ENCODE measurements at regions not wholly inside any gene's neighbourhood (a gene's known extent, or its start where the extent isn't known, plus 50 kb on each side); places are given as distances from the start of the nearest gene placed in this dataset.

DNA sequence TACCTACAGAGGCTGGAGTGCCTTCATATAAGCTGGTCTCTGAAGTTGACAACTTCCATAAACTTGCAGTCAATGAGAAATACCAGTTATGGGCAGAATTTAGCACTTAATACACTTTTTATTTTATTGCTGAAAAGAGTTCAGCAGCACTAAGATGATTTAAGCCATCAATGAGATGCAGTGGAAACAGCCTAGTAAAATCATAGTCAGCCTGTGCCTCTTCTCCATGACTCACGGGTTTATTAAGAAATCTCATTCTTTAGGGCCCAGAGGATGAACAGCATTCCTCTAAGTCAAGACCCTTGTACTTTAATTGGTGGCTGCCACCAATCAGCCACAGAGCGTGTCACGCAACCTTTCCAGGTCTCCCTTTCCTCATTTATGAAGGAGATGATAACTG is 1357.9 kb upstream of the CELF4 start:
- no peak for FAIRE-seq

DNA sequence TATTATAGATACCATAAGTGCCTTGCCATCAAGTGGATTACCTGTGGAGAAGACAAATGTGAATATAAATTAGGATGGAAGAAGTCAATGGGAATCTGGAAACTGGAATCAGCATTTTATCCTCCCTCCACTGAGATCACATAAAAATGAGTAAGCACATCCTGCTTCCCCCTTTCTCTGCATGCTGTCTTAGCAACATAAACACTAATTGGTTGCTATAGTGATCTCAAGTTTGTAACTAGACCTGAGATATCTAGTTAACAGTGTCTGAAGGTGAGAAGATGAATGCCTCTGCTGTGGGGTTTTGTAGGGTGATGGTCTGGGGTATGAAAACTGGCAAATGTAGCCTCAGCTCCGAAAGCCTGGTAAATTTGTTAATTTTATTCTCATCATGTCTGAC is 1357.5 kb upstream of the CELF4 start:
- no peak for FAIRE-seq

DNA sequence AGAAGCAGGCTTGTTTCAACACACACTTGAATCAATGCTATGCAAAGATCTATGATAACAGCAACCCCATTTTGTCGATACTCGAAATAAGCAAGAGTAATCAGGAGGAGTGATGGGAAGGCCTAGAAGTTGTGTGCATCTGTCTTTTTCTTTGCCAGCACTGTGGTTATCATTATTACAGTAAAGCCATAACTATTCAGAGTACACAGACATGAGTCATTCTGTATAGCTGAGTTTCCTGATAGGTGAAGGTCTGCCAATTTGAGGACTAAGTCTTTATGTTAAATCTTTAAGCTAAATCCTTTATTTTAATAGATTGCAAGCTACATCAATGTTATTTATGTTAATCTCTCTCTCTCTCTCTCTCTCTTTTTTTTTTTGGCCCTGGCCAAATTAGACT is 1344.4 kb upstream of the CELF4 start:
- FAIRE-seq, result no peak

DNA sequence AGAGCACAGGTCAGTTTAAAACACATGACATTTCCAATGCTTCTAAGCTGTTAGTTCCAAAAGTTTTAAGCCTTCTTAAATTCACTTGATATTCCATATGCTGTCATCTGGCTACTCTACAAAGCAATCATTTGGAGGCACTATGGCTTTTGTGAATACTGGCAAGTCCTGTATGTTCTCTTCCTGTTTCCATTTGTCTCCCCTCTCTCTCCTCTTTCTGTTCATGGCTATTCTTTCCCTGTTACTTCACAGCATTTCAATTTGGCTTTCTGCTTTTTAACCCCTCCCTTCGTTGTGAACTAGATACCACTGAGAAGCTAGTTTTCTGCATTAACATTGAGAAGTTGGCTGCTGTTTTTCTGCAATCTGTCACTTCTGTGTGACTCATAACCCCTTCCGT is 1337.2 kb upstream of the CELF4 start:
- no peak for FAIRE-seq

DNA sequence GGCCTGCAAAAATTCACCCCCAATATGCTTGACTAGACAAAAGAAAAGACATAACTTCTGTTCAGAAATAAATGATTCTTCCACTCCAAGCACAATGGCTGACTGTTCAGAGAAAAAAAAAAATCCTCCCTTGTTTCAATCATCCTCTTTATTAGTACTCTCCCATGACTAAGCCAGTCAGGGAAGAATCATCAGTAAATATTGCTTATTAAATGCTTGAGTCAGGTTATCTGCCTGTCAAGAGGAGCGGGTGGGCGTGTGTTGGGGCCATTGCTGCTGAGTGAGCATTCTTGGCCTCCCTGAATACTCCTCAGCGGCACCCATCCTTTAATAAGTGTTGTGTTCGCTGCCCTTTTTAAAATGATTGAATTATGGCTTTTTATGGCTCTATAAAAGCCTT is 1334.8 kb upstream of the CELF4 start:
- no peak for FAIRE-seq

DNA sequence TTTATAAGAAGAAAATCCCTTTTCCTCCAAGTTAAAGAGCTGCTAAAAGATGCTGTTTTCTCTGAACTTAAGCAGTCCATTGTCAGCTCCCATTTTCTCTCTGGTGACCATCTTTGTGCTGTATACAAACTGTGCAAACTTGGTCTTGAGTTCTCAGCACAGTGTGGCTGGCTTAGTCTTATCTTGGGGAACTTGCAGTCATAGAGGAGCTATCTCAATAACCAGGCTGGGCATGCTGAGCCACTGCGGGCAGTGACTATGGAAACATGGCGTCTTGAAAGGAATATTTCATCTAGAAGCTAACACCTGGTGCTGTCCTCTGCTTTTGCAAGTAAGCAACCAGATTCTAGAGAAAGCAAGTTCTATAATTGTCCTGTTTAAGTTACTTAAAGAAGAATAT is 1334.4 kb upstream of the CELF4 start:
- FAIRE-seq, result no peak

DNA sequence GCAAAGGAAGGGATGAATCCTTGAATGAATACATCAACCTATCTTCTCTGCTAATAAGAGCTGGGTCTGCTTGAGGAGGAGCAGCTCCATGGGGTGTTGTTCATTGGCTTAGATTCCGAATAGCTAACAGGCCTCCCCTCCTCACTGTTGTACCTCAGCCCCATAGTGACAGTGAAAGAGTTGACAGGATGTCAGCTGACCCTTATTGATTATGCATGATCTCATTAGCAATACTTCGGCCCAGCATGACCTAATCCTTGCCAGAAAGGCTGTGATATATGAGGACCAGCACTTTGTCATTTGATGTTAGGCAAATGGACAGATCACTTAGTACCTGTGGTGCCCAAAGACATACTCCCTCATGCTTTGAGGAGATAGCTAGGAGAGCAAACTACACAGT is 1333.7 kb upstream of the CELF4 start:
- FAIRE-seq, result no peak

DNA sequence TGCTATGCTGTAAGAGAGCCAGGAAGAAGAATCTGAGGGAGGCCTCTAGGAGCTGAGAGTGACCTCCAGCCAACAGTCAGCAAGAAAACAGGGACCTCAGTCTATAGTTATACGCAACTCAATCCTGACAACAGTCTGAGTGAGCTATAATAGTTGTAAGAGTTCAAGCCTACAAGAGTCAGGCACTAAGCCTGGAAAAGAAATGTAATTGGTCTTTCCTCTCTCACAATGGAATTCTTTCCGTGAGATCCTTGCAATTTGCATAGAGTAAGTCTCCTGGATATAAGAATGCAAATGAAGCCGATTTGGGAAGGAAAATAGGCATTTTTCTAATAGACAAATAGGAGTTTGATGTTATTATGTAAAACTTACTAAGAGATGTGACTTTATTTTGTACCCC is 1332.6 kb upstream of the CELF4 start:
- no peak for FAIRE-seq

DNA sequence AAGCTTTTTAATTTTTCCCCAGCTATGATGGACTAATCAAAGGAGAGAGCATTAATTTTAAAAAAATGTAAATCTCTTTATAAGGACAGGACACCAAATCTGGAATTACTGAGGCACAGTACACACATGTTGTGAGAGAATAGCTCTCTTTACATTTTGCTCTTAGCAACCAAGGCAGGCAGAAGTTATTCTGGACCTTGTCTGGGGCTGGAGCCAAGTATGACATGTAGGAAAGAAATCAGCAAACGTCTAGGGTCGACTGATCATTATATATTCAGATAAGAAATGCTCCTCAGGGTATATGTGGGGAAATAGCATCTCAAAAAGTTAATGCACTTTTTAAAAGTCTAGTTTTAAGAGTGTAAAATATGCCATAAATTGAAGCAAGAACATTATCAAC is 1330.0 kb upstream of the CELF4 start:
- FAIRE-seq, result no peak

DNA sequence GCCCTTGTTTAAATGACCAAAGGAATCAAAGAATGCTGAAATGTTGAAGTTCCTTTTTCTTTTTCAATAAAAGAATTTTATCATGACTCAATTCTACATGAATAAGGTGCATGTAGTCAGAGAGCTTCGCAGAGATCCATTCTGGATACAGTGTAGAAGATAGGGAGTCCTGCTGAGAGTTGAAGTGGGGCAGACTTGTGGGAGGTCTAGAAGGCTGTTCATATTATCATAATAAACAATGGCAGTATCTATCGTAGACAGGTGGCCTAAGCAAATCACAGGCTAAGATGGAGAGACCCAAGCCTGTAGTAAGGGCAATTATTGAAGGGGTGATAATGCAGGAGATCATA is 1322.0 kb upstream of the CELF4 start:
- no peak for FAIRE-seq

DNA sequence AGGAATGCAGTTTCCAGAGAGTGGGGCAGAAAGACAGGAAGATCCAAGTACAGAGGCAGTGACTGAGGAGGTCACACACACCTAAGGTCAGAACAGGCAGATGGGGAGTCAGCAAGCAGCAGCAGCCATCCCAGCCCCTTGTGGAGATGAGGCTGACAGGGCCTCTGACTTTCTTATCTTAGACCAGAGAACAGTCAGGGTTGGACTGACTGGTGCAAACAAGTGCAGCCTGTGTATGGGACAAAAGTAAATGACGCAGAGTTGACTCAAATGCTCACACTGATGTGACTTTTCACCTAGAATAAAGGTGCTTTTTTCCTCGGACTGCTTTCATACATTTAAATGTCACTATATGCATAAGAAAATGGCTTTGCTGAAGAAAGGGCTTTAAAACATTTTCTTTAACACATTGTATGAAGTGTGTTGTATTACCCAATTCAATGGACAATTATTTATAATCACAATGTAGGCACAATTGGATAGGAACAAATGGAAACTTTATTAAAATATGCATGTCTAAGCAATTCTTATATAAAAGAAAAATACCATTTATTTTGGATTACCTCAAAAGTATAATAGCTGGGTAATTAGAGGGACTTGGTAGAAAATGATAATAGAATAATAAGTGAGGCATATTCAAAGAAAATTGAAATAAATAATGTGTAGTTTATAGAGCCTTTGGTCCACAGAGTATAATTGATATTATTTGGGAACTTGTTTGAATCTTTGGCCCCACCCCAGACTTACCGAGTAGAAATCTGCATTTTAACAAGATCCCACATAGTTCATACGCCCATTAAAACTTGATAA is 1321.5 kb upstream of the CELF4 start:
- FAIRE-seq, result no peak

DNA sequence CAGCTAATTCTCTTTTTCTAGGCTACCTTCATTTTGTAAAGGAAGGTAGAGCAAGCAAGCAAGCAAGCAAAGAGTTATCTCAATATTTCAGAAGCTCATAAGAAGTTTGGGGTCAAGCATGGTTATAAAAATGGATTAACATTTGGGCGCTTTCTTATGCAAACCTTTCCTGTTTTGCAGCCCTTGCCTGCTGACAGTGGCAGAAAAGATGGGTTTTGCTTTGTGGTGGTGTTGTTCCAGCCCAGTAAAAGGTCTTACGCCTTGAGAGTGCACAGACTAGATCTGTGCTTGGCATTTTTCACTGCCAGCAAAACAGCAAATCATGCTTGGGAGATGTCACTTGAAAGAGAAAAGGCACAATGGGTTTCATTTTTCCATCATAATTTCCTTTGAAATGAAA is 1320.6 kb upstream of the CELF4 start:
- FAIRE-seq, result no peak

DNA sequence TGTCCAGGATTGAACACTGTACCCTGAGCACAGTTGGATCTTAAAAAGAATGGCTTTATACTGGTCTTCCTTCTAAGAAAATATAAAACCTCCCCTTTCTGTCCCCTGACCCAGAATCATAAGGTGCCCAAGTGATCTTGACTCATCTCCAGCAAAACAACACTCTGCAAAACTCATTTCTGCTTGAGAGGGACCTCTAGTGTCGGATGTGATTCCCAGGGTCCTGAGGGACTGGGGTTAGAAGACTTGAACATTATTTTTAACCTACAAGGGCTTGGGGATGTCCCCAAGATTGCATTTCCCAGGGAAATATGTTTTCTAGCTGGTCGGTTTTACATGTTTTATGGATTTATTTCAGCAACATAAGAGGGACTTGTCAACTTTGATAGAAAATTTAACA is 1318.5 kb upstream of the CELF4 start:
- no peak for FAIRE-seq

DNA sequence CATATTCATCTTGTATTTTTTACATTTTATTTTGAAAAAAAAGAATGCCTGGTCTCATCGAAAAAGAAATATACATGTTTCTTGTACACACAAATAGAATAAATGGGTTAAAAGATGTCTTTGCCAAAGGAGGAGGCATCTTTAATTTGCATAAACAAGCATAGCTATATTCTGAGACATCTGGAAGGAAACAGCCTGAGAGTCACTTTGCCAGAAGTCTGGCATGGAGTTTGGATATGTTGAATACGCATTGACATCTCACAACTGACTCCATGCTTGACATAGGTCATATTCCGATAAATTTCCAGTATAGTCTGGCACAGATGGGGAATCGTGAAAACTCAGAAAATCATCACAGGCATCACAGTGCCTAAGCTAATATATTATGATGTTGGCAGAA is 1317.5 kb upstream of the CELF4 start:
- no peak for FAIRE-seq

DNA sequence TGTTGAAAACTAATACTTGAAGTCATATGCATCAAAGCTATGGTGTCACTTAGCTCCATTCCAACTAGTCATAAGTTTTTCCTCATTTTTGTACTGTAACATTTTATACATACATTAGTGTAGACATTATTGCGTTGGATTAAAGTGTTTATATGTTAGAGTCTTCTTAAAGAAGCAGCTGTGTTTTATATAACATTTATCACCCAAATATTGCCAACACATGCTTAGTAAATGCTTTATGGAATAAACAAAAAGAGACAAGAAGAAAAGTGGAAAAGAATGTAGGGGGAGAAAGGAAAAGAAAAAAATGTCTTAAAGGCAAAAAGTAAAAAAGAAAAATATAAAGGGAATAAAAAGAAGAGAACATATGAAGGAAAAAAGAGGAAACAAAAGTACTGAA is 1314.3 kb upstream of the CELF4 start:
- no peak for FAIRE-seq

DNA sequence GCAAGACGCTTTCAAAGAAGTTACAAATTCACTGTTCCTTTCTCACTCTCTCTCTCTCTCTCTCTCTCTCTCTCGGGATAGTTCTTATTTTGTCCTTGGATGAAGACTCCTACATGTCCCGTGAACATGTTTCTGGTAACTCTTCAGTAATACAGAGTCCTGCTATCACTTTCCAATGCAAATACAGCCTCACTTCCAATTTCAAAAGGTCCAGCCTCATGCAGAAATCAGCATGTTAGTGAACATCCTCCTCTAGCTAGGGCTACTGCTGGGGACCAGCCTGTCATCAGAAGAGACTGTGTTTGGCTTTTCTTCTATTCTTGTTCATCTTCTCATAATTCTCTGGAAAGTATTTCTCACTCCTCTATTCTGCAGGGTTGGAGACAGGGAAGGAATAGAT is 1306.7 kb upstream of the CELF4 start:
- FAIRE-seq, result no peak

DNA sequence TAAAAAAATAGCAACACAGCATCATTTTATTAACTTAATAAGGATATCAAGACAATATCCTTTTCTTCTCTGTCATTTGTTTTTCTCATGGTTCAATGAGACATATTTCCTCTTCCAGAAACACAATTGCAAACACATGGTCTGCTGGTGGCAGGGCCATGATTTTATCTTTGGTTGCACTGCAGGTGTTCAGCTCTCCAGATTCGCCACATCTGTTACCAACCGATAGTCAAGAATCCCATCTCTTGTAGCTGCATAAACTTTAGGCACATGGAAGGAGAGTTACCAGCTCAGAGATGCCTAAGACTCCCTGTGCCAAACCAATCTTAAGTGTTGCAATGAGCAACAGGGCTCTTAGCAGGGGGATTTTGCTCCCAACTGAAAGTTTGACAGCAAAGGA is 1303.2 kb upstream of the CELF4 start:
- FAIRE-seq, result no peak

DNA sequence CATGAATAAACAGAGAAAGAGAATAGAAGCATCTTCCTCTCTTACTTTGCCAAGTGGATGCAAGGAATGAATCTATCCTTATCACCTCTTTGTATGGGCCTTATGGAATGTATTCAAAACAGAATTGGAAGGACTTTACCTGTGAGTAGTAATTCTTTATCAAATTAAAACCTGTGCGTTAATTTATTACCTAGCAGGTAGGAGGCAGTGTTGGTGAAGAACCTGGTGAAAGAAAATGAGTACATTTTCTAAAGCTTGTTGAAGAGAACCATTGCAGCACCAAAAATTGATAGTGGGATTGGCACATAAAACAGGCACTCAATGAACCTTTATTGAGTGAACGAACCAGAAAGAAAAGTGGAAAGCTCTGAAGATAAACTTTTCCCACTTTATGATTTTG is 1302.1 kb upstream of the CELF4 start:
- no peak for FAIRE-seq

DNA sequence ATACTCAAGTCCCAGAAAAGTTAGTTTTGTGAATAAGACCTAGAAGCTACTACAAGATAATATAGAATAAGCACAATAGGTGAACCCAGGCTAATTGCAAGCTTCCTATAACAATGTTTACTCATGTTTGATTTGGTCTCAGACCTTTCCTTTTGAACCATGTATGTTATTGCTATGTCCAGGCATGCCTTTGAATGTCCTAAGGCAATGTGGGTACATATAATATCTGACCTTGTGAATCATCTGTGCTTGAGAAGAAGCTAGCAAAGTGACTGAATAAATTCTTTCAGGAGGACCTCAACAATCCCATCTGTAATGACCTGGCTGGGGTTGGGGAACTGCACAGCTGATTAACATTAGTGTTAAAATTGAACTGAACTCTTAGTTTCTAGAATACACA is 1285.9 kb upstream of the CELF4 start:
- no peak for FAIRE-seq

DNA sequence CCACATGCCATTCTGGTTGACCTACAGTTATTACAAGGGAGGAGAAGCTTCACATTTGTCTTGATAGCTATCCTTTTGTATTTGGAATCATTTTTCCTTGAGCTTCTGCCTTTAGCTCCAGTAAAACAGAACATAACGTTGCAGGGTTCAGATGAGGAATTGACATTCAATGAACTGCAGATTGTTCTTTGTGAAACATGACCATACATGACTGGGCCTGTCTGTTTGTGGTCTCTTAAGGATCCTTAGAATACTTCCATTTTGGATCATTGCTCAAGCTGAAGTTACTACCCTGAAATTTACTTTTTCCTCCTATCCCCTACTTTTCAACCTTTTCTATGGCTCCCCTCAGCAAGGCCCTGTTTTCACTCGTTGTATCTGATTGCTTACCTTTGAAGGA is 1281.7 kb upstream of the CELF4 start:
- no peak for FAIRE-seq

DNA sequence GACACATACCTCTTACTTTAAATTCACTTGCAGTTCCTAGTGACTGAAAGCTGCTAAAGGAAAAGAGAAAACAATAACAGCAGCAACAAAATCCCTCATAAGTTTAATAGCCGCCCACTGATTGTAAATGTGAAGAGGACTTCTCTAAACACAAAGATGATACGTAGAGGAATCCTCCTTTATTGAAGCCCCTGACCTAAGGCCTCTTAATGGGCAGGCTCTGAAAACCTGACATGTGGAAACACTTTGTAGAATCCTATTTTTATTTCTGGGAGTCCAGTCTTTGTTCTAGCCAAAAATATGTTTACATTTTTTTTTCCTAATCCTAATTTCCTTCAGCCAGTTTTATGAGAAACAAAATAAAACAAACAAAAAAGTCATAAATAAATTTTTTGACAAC is 1277.7 kb upstream of the CELF4 start:
- no peak for FAIRE-seq

DNA sequence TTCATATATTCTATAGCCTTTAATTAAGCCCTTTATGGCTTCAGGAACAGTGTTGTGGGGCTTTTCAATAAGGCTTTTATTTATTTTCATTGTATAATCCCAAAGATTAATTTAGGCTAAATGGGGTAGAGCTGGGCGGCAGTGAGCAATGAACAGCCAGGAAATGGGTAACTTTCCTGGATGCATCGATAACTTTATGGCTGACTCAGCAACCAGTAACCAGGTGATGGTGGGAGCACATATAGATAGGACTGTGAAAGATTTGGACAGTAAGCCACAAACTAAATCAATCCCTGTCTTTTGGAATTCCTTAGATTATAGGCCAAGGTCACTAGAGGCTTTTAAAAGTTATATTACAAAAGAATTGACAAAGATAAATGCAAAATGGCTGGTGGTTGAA is 1260.6 kb upstream of the CELF4 start:
- no peak for FAIRE-seq

DNA sequence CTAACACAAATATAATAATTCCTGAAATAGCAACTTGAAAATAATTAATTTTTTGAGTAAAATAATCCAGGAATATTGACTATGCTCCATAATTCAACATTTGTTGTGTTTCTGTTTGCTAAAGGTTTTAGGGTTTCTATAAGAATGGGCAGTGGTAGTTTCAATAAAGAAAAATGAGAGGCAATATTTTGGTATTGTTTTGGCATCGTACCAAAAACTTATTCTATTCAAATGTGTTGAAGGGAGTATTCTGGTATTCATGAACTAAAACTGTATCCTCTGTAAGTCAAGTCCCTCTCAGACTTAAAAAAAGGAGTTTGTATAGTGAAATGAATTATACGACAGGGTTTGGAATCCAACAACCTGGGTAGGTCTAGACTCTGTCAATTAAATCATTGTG is 1245.6 kb upstream of the CELF4 start:
- no peak for FAIRE-seq

DNA sequence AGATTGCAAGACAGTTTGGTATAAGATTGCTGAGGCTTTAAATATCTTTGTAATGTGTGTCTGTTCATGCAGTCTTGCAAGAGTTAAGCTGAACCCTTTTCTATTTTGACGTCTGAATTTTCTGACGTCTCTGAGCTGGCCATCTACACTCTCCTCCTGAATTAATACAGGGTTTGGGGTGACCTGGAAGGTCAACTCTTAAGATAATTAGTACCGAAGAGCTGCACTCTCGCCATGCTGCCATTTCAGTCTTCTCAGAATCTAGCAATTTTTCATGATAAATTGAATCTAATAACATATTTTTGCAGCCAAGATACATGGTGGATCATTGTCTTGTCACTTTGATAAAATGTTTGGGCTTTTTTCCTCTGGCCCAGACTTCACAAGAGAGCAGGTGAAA is 1245.2 kb upstream of the CELF4 start:
- FAIRE-seq, result no peak

DNA sequence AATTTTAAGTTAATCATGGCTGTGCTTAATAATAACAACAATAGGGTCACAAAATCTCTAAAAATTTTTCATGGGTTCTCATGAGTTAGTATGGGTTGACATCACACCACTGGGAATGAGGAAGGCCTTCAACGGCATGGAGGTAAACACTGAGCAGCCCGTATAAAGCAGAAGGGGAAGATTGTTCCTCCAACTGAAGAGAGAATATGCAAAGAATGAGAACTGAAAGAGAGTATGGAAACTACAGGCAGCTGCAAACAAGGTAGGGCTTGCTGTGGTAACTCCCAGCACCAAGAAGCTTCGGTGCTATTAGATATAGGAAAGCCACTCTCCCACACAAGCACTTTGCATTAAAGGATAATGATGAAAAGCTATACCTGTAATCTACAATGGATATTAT is 1242.3 kb upstream of the CELF4 start:
- no peak for FAIRE-seq

DNA sequence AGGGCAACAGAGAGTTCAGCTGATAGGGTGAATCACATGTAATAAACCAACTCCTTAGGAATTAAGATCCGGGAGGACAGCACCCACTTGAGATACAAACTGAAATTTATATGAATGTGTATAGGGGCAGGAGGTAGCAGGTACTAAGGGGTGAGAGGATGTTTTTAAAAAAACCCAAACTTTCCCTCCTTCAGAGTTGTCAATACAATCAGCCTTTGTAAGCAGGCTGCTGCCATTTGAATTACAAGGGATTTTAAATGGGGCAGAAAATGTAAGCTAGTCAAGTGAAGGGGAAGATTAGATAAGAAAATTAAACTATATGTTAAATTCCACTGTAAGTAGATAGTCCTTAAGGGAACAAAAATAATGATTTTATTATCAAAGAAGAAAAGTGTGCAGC is 1239.7 kb upstream of the CELF4 start:
- FAIRE-seq, result no peak

Measured in TTC549 (cell line).